ENCODE measurements at regions not wholly inside any gene's neighbourhood (a gene's known extent, or its start where the extent isn't known, plus 50 kb on each side); places are given as distances from the start of the nearest gene placed in this dataset.

DNA sequence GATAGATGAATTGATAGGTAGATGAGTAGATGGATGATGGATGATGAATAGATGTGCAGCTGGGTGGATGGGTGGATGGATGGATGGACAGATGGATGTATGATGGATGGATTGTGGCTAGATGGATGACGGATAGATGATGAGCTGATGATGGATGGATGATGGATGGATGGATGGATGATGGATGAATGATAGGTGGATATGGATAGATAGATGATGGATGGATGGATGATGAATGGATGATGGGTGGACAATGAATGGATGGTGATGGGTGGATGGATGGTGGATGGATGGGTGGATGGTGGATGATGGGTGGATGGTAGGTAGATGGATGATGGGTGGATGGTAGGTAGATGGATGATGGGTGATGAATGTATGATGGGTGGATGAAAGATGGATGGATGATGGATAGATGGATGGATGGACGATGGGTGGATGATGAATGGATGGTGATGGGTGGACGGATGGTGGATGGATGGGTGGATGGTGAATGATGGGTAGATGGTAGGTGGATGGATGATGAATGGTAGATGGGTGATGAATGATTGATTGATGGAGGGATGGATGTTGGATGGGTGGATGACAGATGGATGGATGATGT is 1261.7 kb downstream of the BRD1 start:
- CTCF ChIA-PET = no interaction called here
- ATAC-seq = no peak

GRCh38 chr22:48564995-48565394 is 1262.7 kb downstream of the BRD1 start:
- Histone ChIP-seq H3K27ac (ENCODE audit: low read length) (no peak overlapping the region), H3K4me1 (ENCODE audit: insufficient read depth, low read length) (no peaks in the 10 kb centered on the region), H3K9ac (ENCODE audit: low read length) (no peak overlapping the region), H2AFZ (ENCODE audit: low read length) (no peak overlapping the region), H3K9me3 (ENCODE audit: low read length) (no peaks in the 10 kb centered on the region), H3K4me3 (ENCODE audit: low read length) (no peak overlapping the region), H3K79me2 (ENCODE audit: low read length) (no peaks in the 10 kb centered on the region), H3K36me3 (ENCODE audit: low read depth, low read length) (no peaks in the 10 kb centered on the region), H3F3A (ENCODE audit: low read length, unreplicated experiment) (no peaks in the 10 kb centered on the region), H3K4me2 (ENCODE audit: low read length) (no peak overlapping the region), H4K20me1 (ENCODE audit: low read length) (no peaks in the 10 kb centered on the region), H3K27me3 (ENCODE audit: low read length) (no peaks in the 10 kb centered on the region), H3K9me2 (replicated peaks; ENCODE audit: low read length) (no peaks in the 10 kb centered on the region)
- TF ChIP-seq EZH2phosphoT487 (IDR thresholded peaks at IDR 0.05; ENCODE audit: borderline replicate concordance, low read length) (no peak), EZH2 (IDR thresholded peaks at IDR 0.05; ENCODE audit: low read length, unreplicated experiment) (no peak)
- TF ChIP-seq, protein P1, sequence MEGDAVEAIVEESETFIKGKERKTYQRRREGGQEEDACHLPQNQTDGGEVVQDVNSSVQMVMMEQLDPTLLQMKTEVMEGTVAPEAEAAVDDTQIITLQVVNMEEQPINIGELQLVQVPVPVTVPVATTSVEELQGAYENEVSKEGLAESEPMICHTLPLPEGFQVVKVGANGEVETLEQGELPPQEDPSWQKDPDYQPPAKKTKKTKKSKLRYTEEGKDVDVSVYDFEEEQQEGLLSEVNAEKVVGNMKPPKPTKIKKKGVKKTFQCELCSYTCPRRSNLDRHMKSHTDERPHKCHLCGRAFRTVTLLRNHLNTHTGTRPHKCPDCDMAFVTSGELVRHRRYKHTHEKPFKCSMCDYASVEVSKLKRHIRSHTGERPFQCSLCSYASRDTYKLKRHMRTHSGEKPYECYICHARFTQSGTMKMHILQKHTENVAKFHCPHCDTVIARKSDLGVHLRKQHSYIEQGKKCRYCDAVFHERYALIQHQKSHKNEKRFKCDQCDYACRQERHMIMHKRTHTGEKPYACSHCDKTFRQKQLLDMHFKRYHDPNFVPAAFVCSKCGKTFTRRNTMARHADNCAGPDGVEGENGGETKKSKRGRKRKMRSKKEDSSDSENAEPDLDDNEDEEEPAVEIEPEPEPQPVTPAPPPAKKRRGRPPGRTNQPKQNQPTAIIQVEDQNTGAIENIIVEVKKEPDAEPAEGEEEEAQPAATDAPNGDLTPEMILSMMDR (conservative IDR thresholded peaks at IDR 0.05; ENCODE audit: low read depth, low read length) = no peak
- no peak for DNase-seq
- intact Hi-C loops (cut with micrococcal nuclease) = no loop called here
- ChIA-PET CTCF (no interaction called here), POLR2A (ENCODE audit: unreplicated experiment) (no interaction called here)
- ATAC-seq = no peak
- BruUV-seq (replicated peaks) = no TSS peak

More for the DNA sequence above, 1261.7 kb downstream of the BRD1 start:
- H4K20me1 ChIP-seq (ENCODE audit: low read length) = no peaks in the 10 kb centered on the region
- no peaks in the 10 kb centered on the region for H3K9me3 ChIP-seq (ENCODE audit: low read length)
- POLR2A ChIA-PET (ENCODE audit: unreplicated experiment) = no interaction called here
- intact Hi-C loops (cut with micrococcal nuclease) = no loop called here
- BruUV-seq (replicated peaks) = no TSS peak
- no peak overlapping the region for H3K27ac ChIP-seq (ENCODE audit: low read length)
- no peaks in the 10 kb centered on the region for H3K9me2 ChIP-seq (replicated peaks; ENCODE audit: low read length)
- no peak overlapping the region for H3K4me2 ChIP-seq (ENCODE audit: low read length)
- H3K79me2 ChIP-seq (ENCODE audit: low read length) = no peaks in the 10 kb centered on the region
- H3F3A ChIP-seq (ENCODE audit: low read length, unreplicated experiment) = no peaks in the 10 kb centered on the region
- no peaks in the 10 kb centered on the region for H3K27me3 ChIP-seq (ENCODE audit: low read length)
- no peak overlapping the region for H2AFZ ChIP-seq (ENCODE audit: low read length)
- no peak for DNase-seq
- no peak overlapping the region for H3K4me3 ChIP-seq (ENCODE audit: low read length)
- H3K9ac ChIP-seq (ENCODE audit: low read length) = no peak overlapping the region
- TF ChIP-seq EZH2 (IDR thresholded peaks at IDR 0.05; ENCODE audit: low read length, unreplicated experiment) = no peak
- no peak for TF ChIP-seq EZH2phosphoT487 (IDR thresholded peaks at IDR 0.05; ENCODE audit: borderline replicate concordance, low read length)
- TF ChIP-seq, protein P1 (conservative IDR thresholded peaks at IDR 0.05; ENCODE audit: low read depth, low read length) = no peak
- no peaks in the 10 kb centered on the region for H3K36me3 ChIP-seq (ENCODE audit: low read depth, low read length)
- no peaks in the 10 kb centered on the region for H3K4me1 ChIP-seq (ENCODE audit: insufficient read depth, low read length)

GRCh38 chr22:48563966-48564330 is 1263.7 kb downstream of the BRD1 start:
- Histone ChIP-seq H3K4me3 (ENCODE audit: low read length) (no peak overlapping the region), H3K4me1 (ENCODE audit: insufficient read depth, low read length) (no peaks in the 10 kb centered on the region), H3F3A (ENCODE audit: low read length, unreplicated experiment) (no peaks in the 10 kb centered on the region), H3K9ac (ENCODE audit: low read length) (no peak overlapping the region), H3K79me2 (ENCODE audit: low read length) (no peaks in the 10 kb centered on the region), H2AFZ (ENCODE audit: low read length) (no peak overlapping the region), H3K36me3 (ENCODE audit: low read depth, low read length) (no peaks in the 10 kb centered on the region), H3K27me3 (ENCODE audit: low read length) (no peaks in the 10 kb centered on the region), H3K27ac (ENCODE audit: low read length) (no peak overlapping the region), H3K9me3 (ENCODE audit: low read length) (no peaks in the 10 kb centered on the region), H3K4me2 (ENCODE audit: low read length) (no peak overlapping the region), H3K9me2 (replicated peaks; ENCODE audit: low read length) (no peaks in the 10 kb centered on the region), H4K20me1 (ENCODE audit: low read length) (no peaks in the 10 kb centered on the region)
- ChIA-PET CTCF (no interaction called here), POLR2A (ENCODE audit: unreplicated experiment) (no interaction called here)
- BruUV-seq (replicated peaks) = no TSS peak
- intact Hi-C loops (cut with micrococcal nuclease) = no loop called here
- no peak for ATAC-seq
- TF ChIP-seq, protein P1 (conservative IDR thresholded peaks at IDR 0.05; ENCODE audit: low read depth, low read length) = no peak
- TF ChIP-seq EZH2 (IDR thresholded peaks at IDR 0.05; ENCODE audit: low read length, unreplicated experiment) (no peak), EZH2phosphoT487 (IDR thresholded peaks at IDR 0.05; ENCODE audit: borderline replicate concordance, low read length) (no peak)
- DNase-seq = no peak

Measured in PC-3 (cell line).